Keratinocyte (primary cell): ENCODE measurements at regions not wholly inside any gene's neighbourhood (a gene's known extent, or its start where the extent isn't known, plus 50 kb on each side); places are given as distances from the start of the nearest gene placed in this dataset.

ENCODE experiments used
- EZH2 ChIP-seq: IDR thresholded peaks from one replicate; pipeline ENCODE4 v1.6.1; 2012; ENCODE audit warnings: inconsistent platforms, mild to moderate bottlenecking, low read length, moderate library complexity
- TF ChIP-seq, protein P1 (sequence below), 3 experiments: IDR thresholded peaks in 1 of 3; conservative IDR thresholded peaks in 1 of 3; optimal IDR thresholded peaks in 1 of 3; 2 replicates in 2 of 3; 3 replicates in 1 of 3; pipeline versions ENCODE3 to v1.5.1; 2011; ENCODE audit warnings: low read length in 3 of 3, mild to moderate bottlenecking in 3 of 3, moderate library complexity in 2 of 3, control low read depth in 1 of 3, inconsistent platforms in 1 of 3; ENCODE audit not compliant: insufficient read depth in 2 of 3; ENCODE audit errors: extremely low read depth in 1 of 3

DNA sequence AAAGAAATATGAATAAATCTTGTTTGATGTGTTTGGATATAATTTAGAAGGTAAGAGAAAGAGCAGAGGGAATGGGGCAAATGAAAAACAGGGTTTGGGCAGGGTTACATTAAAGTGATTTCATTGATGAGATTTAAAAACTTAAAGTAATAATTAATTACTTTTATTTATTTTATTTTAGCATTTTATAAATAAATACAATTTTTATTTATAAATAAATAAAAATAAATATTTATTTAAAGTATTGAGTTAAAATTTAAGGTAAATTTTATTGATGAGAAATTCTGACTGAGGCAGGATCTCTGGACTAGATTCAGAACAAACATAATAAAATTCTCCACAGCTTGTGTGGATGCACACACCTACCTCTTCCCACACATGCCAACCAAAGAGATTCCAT lies 584.1 kb upstream of the BTBD3 start:
- no peak for TF ChIP-seq EZH2
- TF ChIP-seq, protein P1, sequence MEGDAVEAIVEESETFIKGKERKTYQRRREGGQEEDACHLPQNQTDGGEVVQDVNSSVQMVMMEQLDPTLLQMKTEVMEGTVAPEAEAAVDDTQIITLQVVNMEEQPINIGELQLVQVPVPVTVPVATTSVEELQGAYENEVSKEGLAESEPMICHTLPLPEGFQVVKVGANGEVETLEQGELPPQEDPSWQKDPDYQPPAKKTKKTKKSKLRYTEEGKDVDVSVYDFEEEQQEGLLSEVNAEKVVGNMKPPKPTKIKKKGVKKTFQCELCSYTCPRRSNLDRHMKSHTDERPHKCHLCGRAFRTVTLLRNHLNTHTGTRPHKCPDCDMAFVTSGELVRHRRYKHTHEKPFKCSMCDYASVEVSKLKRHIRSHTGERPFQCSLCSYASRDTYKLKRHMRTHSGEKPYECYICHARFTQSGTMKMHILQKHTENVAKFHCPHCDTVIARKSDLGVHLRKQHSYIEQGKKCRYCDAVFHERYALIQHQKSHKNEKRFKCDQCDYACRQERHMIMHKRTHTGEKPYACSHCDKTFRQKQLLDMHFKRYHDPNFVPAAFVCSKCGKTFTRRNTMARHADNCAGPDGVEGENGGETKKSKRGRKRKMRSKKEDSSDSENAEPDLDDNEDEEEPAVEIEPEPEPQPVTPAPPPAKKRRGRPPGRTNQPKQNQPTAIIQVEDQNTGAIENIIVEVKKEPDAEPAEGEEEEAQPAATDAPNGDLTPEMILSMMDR (optimal IDR thresholded peaks at IDR 0.05 in 1 of 3, IDR thresholded peaks at IDR 0.05 in 1 of 3, conservative IDR thresholded peaks at IDR 0.05 in 1 of 3; ENCODE audit: extremely low read depth in 1 of 3, insufficient read depth in 2 of 3, low read length in 3 of 3): no peak
